H1 (cell line): ENCODE measurements at regions not wholly inside any gene's neighbourhood (a gene's known extent, or its start where the extent isn't known, plus 50 kb on each side); places are given as distances from the start of the nearest gene placed in this dataset.

Source experiments
- CTCF ChIA-PET: fragments of 300-600 bp; sonication (Branson Sonifier 250); formaldehyde crosslinking; loops from one replicate; lab custom pipeline; 2021; ENCODE audit not compliant: partially characterized antibody; lab: Charles Lee
- POLR2A ChIA-PET: fragments of 300-600 bp; sonication (Branson Sonifier 250); formaldehyde crosslinking; loops from one replicate; lab custom pipeline; 2021; ENCODE audit warnings: inconsistent platforms; ENCODE audit not compliant: partially characterized antibody; lab: Charles Lee
- DNase-seq, 2 experiments: peaks; one replicate each; pipeline versions ENCODE4 v3.0.0 to v3.0.0-alpha.2; 2010 to 2022; ENCODE audit warnings: low spot score in 2 of 2, low read depth in 1 of 2, mixed read lengths in 1 of 2
- FAIRE-seq: peaks from 2 replicates; lab custom pipeline; 2011; peaks lifted over from hg19 to GRCh38; lab: Jason Lieb, UNC
- H2AFZ ChIP-seq: 2 replicates; pipeline ENCODE4 v1.8.1; 2012; ENCODE audit warnings: low read length, inconsistent platforms
- H2AK5ac ChIP-seq: 2 replicates; pipeline ENCODE4 v1.6.1; 2013; ENCODE audit warnings: low read depth, low read length
- H2BK120ac ChIP-seq: replicated peaks from 2 replicates; pipeline ENCODE3; 2013; ENCODE audit warnings: low read depth, low read length, inconsistent platforms
- H2BK12ac ChIP-seq: 2 replicates; pipeline ENCODE4 v1.6.1; 2013; ENCODE audit warnings: low read depth, low read length
- H2BK15ac ChIP-seq: 2 replicates; pipeline ENCODE4 v1.6.1; 2013; ENCODE audit warnings: low read length
- H2BK20ac ChIP-seq: 2 replicates; pipeline ENCODE4 v1.6.1; 2013; ENCODE audit warnings: low read length
- H2BK5ac ChIP-seq: 2 replicates; pipeline ENCODE4 v1.6.1; 2013; ENCODE audit warnings: low read depth, low read length
- H3K14ac ChIP-seq: 2 replicates; pipeline ENCODE4 v1.6.1; 2013; ENCODE audit warnings: inconsistent platforms; ENCODE audit not compliant: insufficient read length
- H3K18ac ChIP-seq: 2 replicates; pipeline ENCODE4 v1.6.1; 2013; ENCODE audit warnings: low read length; ENCODE audit errors: extremely low read depth
- H3K23ac ChIP-seq: 2 replicates; pipeline ENCODE4 v1.6.1; 2013; ENCODE audit warnings: inconsistent platforms; ENCODE audit not compliant: insufficient read length
- H3K23me2 ChIP-seq: 2 replicates; pipeline ENCODE4 v1.6.1; 2013; ENCODE audit warnings: low read depth, low read length
- H3K27ac ChIP-seq: 2 replicates; pipeline ENCODE4 v1.6.1; 2011; ENCODE audit warnings: low read depth, low read length, inconsistent platforms
- H3K27me3 ChIP-seq, 4 experiments: replicated peaks in 1 of 4; 1 replicate in 1 of 4; 2 replicates in 3 of 4; pipeline versions ENCODE4 v1.6.1 to v1.8.1; 2011 to 2013; ENCODE audit warnings: low read length in 3 of 4, mild to moderate bottlenecking in 3 of 4, inconsistent platforms in 2 of 4, mixed read lengths in 2 of 4, moderate library complexity in 1 of 4; ENCODE audit not compliant: control insufficient read depth in 3 of 4, insufficient read depth in 3 of 4; ENCODE audit errors: extremely low read depth in 1 of 4
- H3K36me3 ChIP-seq, 4 experiments: 2 replicates each; pipeline versions ENCODE4 v1.6.1 to v1.8.1; 2011 to 2013; ENCODE audit warnings: mild to moderate bottlenecking in 4 of 4, low read length in 3 of 4, moderate library complexity in 2 of 4, control low read depth in 1 of 4, inconsistent platforms in 1 of 4; ENCODE audit not compliant: insufficient read depth in 4 of 4, control insufficient read depth in 2 of 4
- H3K4ac ChIP-seq: replicated peaks from 2 replicates; pipeline ENCODE3; 2013; ENCODE audit warnings: low read length, low read depth, mixed read lengths, inconsistent platforms; ENCODE audit not compliant: insufficient read length
- H3K4me1 ChIP-seq, 4 experiments: replicated peaks in 1 of 4; 1 replicate in 1 of 4; 2 replicates in 3 of 4; pipeline versions ENCODE4 v1.6.1 to v1.8.1; 2011 to 2013; ENCODE audit warnings: low read length in 3 of 4, inconsistent platforms in 2 of 4, mixed read lengths in 1 of 4; ENCODE audit not compliant: insufficient read depth in 4 of 4, control insufficient read depth in 3 of 4
- H3K4me2 ChIP-seq, 2 experiments: 2 replicates each; pipeline versions ENCODE4 v1.6.1 to v1.8.1; 2011 to 2013; ENCODE audit warnings: low read depth in 2 of 2, low read length in 2 of 2, control low read depth in 1 of 2, inconsistent platforms in 1 of 2, mild to moderate bottlenecking in 1 of 2; ENCODE audit not compliant: insufficient read depth in 1 of 2
- H3K4me3 ChIP-seq, 4 experiments: fragments of 200-600, 300-600 bp in 1 of 4; sonication (generic), shearing (Covaris generic), sonication (Bioruptor Twin) in 1 of 4; 2 replicates each; pipeline versions ENCODE4 v1.5.1 to v1.8.1; 2011 to 2016; ENCODE audit warnings: low read length in 4 of 4, low read depth in 3 of 4, control low read depth in 2 of 4, inconsistent platforms in 2 of 4, mild to moderate bottlenecking in 2 of 4, mixed read lengths in 1 of 4, moderate library complexity in 1 of 4; ENCODE audit not compliant: insufficient read depth in 2 of 4; ENCODE audit errors: extremely low read depth in 1 of 4
- H3K56ac ChIP-seq: replicated peaks from 2 replicates; pipeline ENCODE3; 2013; ENCODE audit warnings: low read depth, mild to moderate bottlenecking, mixed read lengths, low read length, inconsistent platforms; ENCODE audit not compliant: insufficient read length
- H3K79me1 ChIP-seq: 2 replicates; pipeline ENCODE4 v1.6.1; 2013; ENCODE audit warnings: low read depth, low read length, control low read depth
- H3K79me2 ChIP-seq, 2 experiments: 2 replicates each; pipeline versions ENCODE4 v1.6.1 to v1.8.1; 2012 to 2013; ENCODE audit warnings: low read length in 2 of 2, mild to moderate bottlenecking in 2 of 2, inconsistent platforms in 1 of 2; ENCODE audit not compliant: insufficient read depth in 2 of 2, control insufficient read depth in 1 of 2
- H3K9ac ChIP-seq, 4 experiments: replicated peaks in 1 of 4; 1 replicate in 1 of 4; 2 replicates in 3 of 4; pipeline versions ENCODE4 v1.6.1 to v1.8.1; 2011 to 2013; ENCODE audit warnings: low read depth in 3 of 4, low read length in 3 of 4, control low read depth in 2 of 4, mild to moderate bottlenecking in 2 of 4, moderate library complexity in 2 of 4, inconsistent platforms in 1 of 4; ENCODE audit errors: extremely low read depth in 1 of 4
- H3K9me3 ChIP-seq, 2 experiments: 2 replicates each; pipeline versions ENCODE4 v1.6.1 to v1.8.1; 2012 to 2013; ENCODE audit warnings: mild to moderate bottlenecking in 2 of 2, moderate library complexity in 2 of 2, control low read depth in 1 of 2, inconsistent platforms in 1 of 2, low read depth in 1 of 2, low read length in 1 of 2, mixed read lengths in 1 of 2; ENCODE audit not compliant: insufficient read depth in 2 of 2
- H4K20me1 ChIP-seq, 2 experiments: replicated peaks in 1 of 2; 2 replicates each; pipeline versions ENCODE3 to v1.8.1; 2011 to 2013; ENCODE audit warnings: inconsistent platforms in 2 of 2, low read length in 2 of 2, mild to moderate bottlenecking in 1 of 2; ENCODE audit not compliant: insufficient read depth in 2 of 2, control insufficient read depth in 1 of 2
- H4K5ac ChIP-seq: 2 replicates; pipeline ENCODE4 v1.6.1; 2013; ENCODE audit warnings: low read length, low read depth, mixed read lengths, inconsistent platforms; ENCODE audit not compliant: insufficient read length
- H4K8ac ChIP-seq: 2 replicates; pipeline ENCODE4 v1.8.0; 2013; ENCODE audit warnings: mild to moderate bottlenecking, moderate library complexity, low read length, inconsistent platforms; ENCODE audit not compliant: insufficient read depth; ENCODE audit errors: extremely low read depth
- H4K91ac ChIP-seq: replicated peaks from 2 replicates; pipeline ENCODE3; 2013; ENCODE audit warnings: low read length, mixed read lengths, inconsistent platforms; ENCODE audit not compliant: insufficient read length
- HDAC2 ChIP-seq, 2 experiments: fragments of 300-600 bp in 1 of 2; sonication (generic) in 1 of 2; IDR thresholded peaks; 2 replicates each; pipeline ENCODE4 v1.6.1; 2011 to 2012; ENCODE audit warnings: low read depth in 2 of 2, low read length in 2 of 2, mild to moderate bottlenecking in 2 of 2, moderate library complexity in 2 of 2, borderline replicate concordance in 1 of 2, inconsistent platforms in 1 of 2
- HDAC6 ChIP-seq: IDR thresholded peaks from one replicate; pipeline ENCODE4 v1.7.1; 2012; ENCODE audit warnings: low read depth, mild to moderate bottlenecking, inconsistent platforms, low read length, moderate library complexity
- KDM1A ChIP-seq: fragments of 200-600, 300-600 bp; sonication (generic); IDR thresholded peaks from 2 replicates; pipeline ENCODE4 v1.7.1; 2016; ENCODE audit warnings: mild to moderate bottlenecking, low read length, borderline replicate concordance
- WGBS, 2 experiments: shearing (Covaris generic) in 1 of 2; methylation state at CpG; one replicate each; pipeline versions ENCODE4 v1.1.6 to v1.1.7; 2013 to 2015; ENCODE audit warnings: low lambda C conversion rate in 2 of 2, mixed read lengths in 2 of 2, inconsistent platforms in 1 of 2, low coverage in 1 of 2, missing lambda C conversion rate in 1 of 2; ENCODE audit not compliant: insufficient replicate concordance in 2 of 2, insufficient coverage in 1 of 2, insufficient read length in 1 of 2; ENCODE audit errors: extremely low coverage in 1 of 2, missing lambda C conversion rate in 1 of 2; 5-methylcytosine and 5-hydroxymethylcytosine counted together

DNA sequence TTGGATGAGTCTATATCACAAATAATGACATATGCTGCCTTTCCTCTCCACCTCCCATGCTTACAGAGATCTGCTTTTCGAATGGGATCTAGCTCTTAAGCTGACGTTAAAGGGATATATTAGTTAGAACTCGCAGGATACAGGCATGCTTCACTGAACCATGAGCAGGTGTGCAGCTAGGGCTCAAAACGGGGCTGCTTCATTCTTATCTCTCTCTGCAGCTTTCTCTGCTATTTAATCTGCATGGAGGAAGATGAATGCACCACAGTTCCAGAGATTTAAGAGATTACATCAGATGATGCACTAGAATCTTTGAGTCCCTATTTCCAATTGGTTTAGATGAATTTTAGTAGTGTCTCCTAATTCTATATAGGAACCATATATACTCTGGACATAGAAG lies 327.0 kb downstream of the RAD51AP2 start:
- no peaks in the 10 kb centered on the region for H3K4me1 ChIP-seq
- H2BK15ac ChIP-seq = no peak overlapping the region
- H3K23me2 ChIP-seq = no peaks in the 10 kb centered on the region; the same call in 1 of the 2 replicates
- no peak overlapping the region for H3K27ac ChIP-seq
- H2BK20ac ChIP-seq = no peak overlapping the region
- H3K79me2 ChIP-seq = no peaks in the 10 kb centered on the region
- FAIRE-seq (no peak), DNase-seq (no peak)
- H3K14ac ChIP-seq = no peak overlapping the region
- no peak overlapping the region for H3K56ac ChIP-seq
- H2AK5ac ChIP-seq = no peak overlapping the region
- no peaks in the 10 kb centered on the region for H4K20me1 ChIP-seq
- H3K4me3 ChIP-seq = no peak overlapping the region
- 85% methylated on average over 4 of the region's 4 CpGs; no CpG with 5 or more reads in 1 of the 2 experiments for WGBS, 2 experiments
- no peak overlapping the region for H4K91ac ChIP-seq
- no peak overlapping the region for H3K4me2 ChIP-seq
- no peaks in the 10 kb centered on the region for H3K36me3 ChIP-seq
- no peak overlapping the region for H4K8ac ChIP-seq
- H3K9me3 ChIP-seq = no peaks in the 10 kb centered on the region; a peak in 1 of 4 replicates
- no peak overlapping the region for H3K18ac ChIP-seq
- H4K5ac ChIP-seq = no peak overlapping the region
- no peaks in the 10 kb centered on the region for H3K79me1 ChIP-seq
- no peak overlapping the region for H2AFZ ChIP-seq
- ChIA-PET POLR2A (no interaction called here), CTCF (interaction anchor here (1.3 to 1.4 kb wide), 2 partner anchors 20 to 43 kb away, joined by 3 read pairs; no protein-coding TSS in a partner anchor)
- no peak overlapping the region for H2BK120ac ChIP-seq
- H3K4ac ChIP-seq = no peak overlapping the region
- H2BK5ac ChIP-seq = no peak overlapping the region
- no peak overlapping the region for H2BK12ac ChIP-seq
- no peaks in the 10 kb centered on the region for H3K27me3 ChIP-seq
- no peak overlapping the region for H3K9ac ChIP-seq
- H3K23ac ChIP-seq = no peak overlapping the region
- TF ChIP-seq HDAC2 (IDR thresholded peaks at IDR 0.05; ENCODE audit: borderline replicate concordance in 1 of 2, low read depth in 2 of 2, low read length in 2 of 2) = no peak
- no peak for TF ChIP-seq HDAC6
- no peak for TF ChIP-seq KDM1A
